ENCODE measurements at regions not wholly inside any gene's neighbourhood (a gene's known extent, or its start where the extent isn't known, plus 50 kb on each side); places are given as distances from the start of the nearest gene placed in this dataset.

DNA sequence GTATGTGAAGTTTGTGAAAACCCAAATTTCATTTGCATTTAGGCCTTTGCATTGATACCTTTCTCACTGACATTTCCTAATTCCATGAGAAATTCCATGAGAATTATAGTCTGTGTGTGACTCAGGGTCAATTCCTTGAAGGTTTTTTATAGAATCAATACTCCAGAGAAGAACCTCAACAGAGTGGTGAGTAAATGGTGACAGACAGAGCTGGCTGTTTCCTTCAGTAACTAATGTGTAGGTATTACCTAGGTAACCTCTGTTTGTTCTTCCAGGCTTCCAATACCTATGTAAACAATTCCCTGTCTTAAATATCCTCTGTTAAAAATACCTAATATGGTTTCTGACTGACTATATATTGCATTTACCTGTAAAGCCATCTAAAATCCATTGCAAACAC is 117.0 kb downstream of the TTC8 start:
- Mint-ChIP-seq H3K27ac (no peak overlapping the region), H3K4me1 (no peaks in the 10 kb centered on the region), H3K9me3 (peaks cover 0 to 19% (median 4%) of the 10 kb centered on the region in 8 donors), H3K36me3 (no peaks in the 10 kb centered on the region), H3K27me3 (peaks cover 6 to 17% of the 10 kb centered on the region in 2 donors), H3K4me3 (no peak overlapping the region)
- intact Hi-C loops (cut with micrococcal nuclease) = no loop called here
- H3K36me3 ChIP-seq (ENCODE audit: insufficient read depth, low read length) = no peaks in the 10 kb centered on the region
- H3K27ac ChIP-seq (ENCODE audit: low read depth, low read length) = no peak overlapping the region
- H3K9me3 ChIP-seq (ENCODE audit: control insufficient read depth in 1 of 2, low read length in 2 of 2) = no peaks in the 10 kb centered on the region
- ChIA-PET CTCF (ENCODE audit: partially characterized antibody) (no interaction called here), POLR2A (ENCODE audit: partially characterized antibody) (no interaction called here)
- peaks cover 3% of the 10 kb centered on the region for H3K27me3 ChIP-seq (ENCODE audit: insufficient read depth, low read length)
- no peak overlapping the region for H3K4me3 ChIP-seq (ENCODE audit: low read length in 2 of 2)
- no peak for DNase-seq
- H3K4me1 ChIP-seq (ENCODE audit: insufficient read depth, low read length) = no peaks in the 10 kb centered on the region

- Histone ChIP-seq H3K27ac (ENCODE audit: low read depth, low read length) (no peak overlapping the region), H3K9me3 (ENCODE audit: control insufficient read depth in 1 of 2, low read length in 2 of 2) (no peaks in the 10 kb centered on the region), H3K27me3 (ENCODE audit: insufficient read depth, low read length) (peaks cover 3% of the 10 kb centered on the region), H3K4me1 (ENCODE audit: insufficient read depth, low read length) (no peaks in the 10 kb centered on the region), H3K36me3 (ENCODE audit: insufficient read depth, low read length) (no peaks in the 10 kb centered on the region), H3K4me3 (ENCODE audit: low read length in 2 of 2) (no peak overlapping the region)
- Mint-ChIP-seq H3K9me3 (peaks cover 5 to 39% (median 19%) of the 10 kb centered on the region in 8 donors), H3K27ac (no peak overlapping the region), H3K4me3 (no peak overlapping the region), H3K27me3 (peaks cover 18 to 27% of the 10 kb centered on the region in 2 donors), H3K4me1 (no peaks in the 10 kb centered on the region), H3K36me3 (peaks cover 0 to 2% of the 10 kb centered on the region in 2 donors)
- intact Hi-C loops (cut with micrococcal nuclease) = no loop called here
- POLR2A ChIA-PET (ENCODE audit: partially characterized antibody) = no interaction called here
- CTCF ChIA-PET (ENCODE audit: partially characterized antibody) = no interaction called here
- no peak for DNase-seq
Observed at GRCh38 chr14:88947646-88948598, 123.5 kb downstream of the TTC8 start.

DNA sequence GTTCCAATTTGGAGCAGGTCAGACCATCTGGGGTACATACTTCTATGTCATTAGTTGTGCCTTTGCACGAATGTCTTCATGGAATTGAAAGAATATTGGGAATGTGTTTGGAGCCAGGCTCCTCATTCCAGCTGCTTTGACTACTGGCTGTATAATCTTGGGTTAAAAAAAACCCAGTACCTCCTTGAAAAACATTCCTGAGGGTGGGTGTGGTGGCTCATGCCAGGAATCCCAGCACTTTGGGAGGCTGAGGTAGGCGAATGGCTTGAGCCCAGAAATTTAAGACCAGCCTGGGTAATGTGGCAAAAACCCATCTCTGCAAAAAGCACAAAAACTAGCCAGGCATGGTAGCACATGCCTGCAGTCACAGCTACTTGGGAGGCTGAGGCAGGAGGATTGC is 125.6 kb downstream of the TTC8 start:
- intact Hi-C loops (cut with micrococcal nuclease) = no loop called here
- peaks cover 7 to 25% (median 16%) of the 10 kb centered on the region in 8 donors for H3K9me3 Mint-ChIP-seq
- H3K27me3 Mint-ChIP-seq = peaks cover 17 to 26% of the 10 kb centered on the region in 2 donors
- H3K4me1 ChIP-seq (ENCODE audit: insufficient read depth, low read length) = no peaks in the 10 kb centered on the region
- ChIA-PET CTCF (ENCODE audit: partially characterized antibody) (no interaction called here), POLR2A (ENCODE audit: partially characterized antibody) (no interaction called here)
- no peaks in the 10 kb centered on the region for H3K27me3 ChIP-seq (ENCODE audit: insufficient read depth, low read length)
- H3K27ac Mint-ChIP-seq = no peak overlapping the region
- no peak overlapping the region for H3K4me3 Mint-ChIP-seq
- H3K27ac ChIP-seq (ENCODE audit: low read depth, low read length) = no peak overlapping the region
- H3K4me3 ChIP-seq (ENCODE audit: low read length in 2 of 2) = no peak overlapping the region
- H3K36me3 Mint-ChIP-seq = peaks cover 0 to 2% of the 10 kb centered on the region in 2 donors
- DNase-seq = no peak
- no peaks in the 10 kb centered on the region for H3K36me3 ChIP-seq (ENCODE audit: insufficient read depth, low read length)
- H3K9me3 ChIP-seq (ENCODE audit: control insufficient read depth in 1 of 2, low read length in 2 of 2) = no peaks in the 10 kb centered on the region
- no peaks in the 10 kb centered on the region for H3K4me1 Mint-ChIP-seq

DNA sequence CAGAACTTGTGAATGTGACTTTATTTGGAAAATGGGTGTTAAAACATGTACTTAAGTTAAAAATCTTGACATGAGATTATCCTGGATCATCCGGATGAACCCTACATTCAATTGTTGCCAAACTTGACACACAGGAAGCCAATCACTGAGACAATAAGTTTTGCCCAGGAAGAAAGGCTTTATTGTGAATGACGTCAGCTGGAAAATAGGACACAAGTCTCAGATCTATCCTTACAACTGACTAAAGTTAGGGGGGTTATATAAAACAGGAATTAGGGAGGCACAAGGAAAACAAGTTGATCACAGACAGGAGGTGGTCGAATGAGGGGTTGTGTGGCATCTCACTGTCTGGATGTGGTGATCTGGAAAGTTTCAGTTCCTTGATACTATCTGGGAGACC is 126.9 kb downstream of the TTC8 start:
- Histone ChIP-seq H3K36me3 (ENCODE audit: insufficient read depth, low read length) (no peaks in the 10 kb centered on the region), H3K27ac (ENCODE audit: low read depth, low read length) (no peak overlapping the region), H3K9me3 (ENCODE audit: control insufficient read depth in 1 of 2, low read length in 2 of 2) (no peaks in the 10 kb centered on the region), H3K27me3 (ENCODE audit: insufficient read depth, low read length) (no peaks in the 10 kb centered on the region), H3K4me1 (ENCODE audit: insufficient read depth, low read length) (no peaks in the 10 kb centered on the region), H3K4me3 (ENCODE audit: low read length in 2 of 2) (no peak overlapping the region)
- Mint-ChIP-seq H3K36me3 (peaks cover 0 to 2% of the 10 kb centered on the region in 2 donors), H3K27me3 (peaks cover 16 to 22% of the 10 kb centered on the region in 2 donors), H3K9me3 (peaks cover 7 to 25% (median 16%) of the 10 kb centered on the region in 8 donors), H3K27ac (no peak overlapping the region), H3K4me1 (no peaks in the 10 kb centered on the region), H3K4me3 (no peak overlapping the region)
- ChIA-PET CTCF (ENCODE audit: partially characterized antibody) (no interaction called here), POLR2A (ENCODE audit: partially characterized antibody) (no interaction called here)
- no peak for DNase-seq
- intact Hi-C loops (cut with micrococcal nuclease) = no loop called here

DNA sequence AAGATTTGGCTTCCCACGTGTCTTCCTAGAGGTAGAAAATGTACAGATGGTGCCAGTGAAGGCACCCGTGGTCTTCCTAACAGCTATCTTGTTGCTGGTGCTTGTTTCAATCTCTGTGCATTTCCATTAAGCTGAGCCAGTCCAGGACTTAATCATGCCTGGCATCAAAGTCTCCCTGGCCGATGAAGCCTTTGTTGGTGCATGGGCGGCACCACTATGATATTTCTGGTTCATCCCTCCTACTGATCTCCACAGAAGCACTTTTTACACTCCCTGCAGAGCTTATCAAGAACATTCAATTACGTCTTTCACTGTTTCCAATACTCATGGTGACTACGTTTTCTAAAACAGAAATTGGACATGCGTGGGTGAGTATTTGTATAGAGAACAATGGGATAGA is 128.4 kb downstream of the TTC8 start:
- Mint-ChIP-seq H3K9me3 (peaks cover 7 to 25% (median 16%) of the 10 kb centered on the region in 8 donors), H3K4me1 (no peaks in the 10 kb centered on the region), H3K27me3 (peaks cover 15 to 21% of the 10 kb centered on the region in 2 donors), H3K4me3 (no peak overlapping the region), H3K36me3 (peaks cover 0 to 2% of the 10 kb centered on the region in 2 donors), H3K27ac (no peak overlapping the region)
- DNase-seq = no peak
- no peaks in the 10 kb centered on the region for H3K4me1 ChIP-seq (ENCODE audit: insufficient read depth, low read length)
- H3K27me3 ChIP-seq (ENCODE audit: insufficient read depth, low read length) = no peaks in the 10 kb centered on the region
- H3K36me3 ChIP-seq (ENCODE audit: insufficient read depth, low read length) = no peaks in the 10 kb centered on the region
- no peak overlapping the region for H3K4me3 ChIP-seq (ENCODE audit: low read length in 2 of 2)
- ChIA-PET CTCF (ENCODE audit: partially characterized antibody) (no interaction called here), POLR2A (ENCODE audit: partially characterized antibody) (no interaction called here)
- intact Hi-C loops (cut with micrococcal nuclease) = no loop called here
- no peak overlapping the region for H3K27ac ChIP-seq (ENCODE audit: low read depth, low read length)
- H3K9me3 ChIP-seq (ENCODE audit: control insufficient read depth in 1 of 2, low read length in 2 of 2) = no peaks in the 10 kb centered on the region

DNA sequence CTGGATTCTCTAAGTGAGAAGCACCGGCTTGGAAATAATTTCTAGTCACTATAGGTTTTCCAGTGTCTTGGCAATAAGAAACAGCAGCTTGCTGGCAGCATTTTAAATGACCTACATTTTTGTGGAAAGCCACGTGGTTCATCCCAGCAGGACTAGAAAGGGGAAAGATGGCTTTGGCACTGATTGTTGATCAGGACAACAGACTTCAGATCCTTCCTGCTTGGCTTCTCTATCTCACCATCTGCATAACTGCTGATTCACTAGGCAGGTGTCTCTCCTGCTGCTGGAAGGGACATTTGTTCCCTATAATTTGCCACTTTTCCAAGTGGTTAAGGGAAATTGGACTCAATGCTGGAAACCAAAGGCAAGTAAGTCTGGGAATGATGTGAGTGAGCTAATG is 131.0 kb downstream of the TTC8 start:
- Histone ChIP-seq H3K4me1 (ENCODE audit: insufficient read depth, low read length) (no peaks in the 10 kb centered on the region), H3K27ac (ENCODE audit: low read depth, low read length) (no peak overlapping the region), H3K27me3 (ENCODE audit: insufficient read depth, low read length) (no peaks in the 10 kb centered on the region), H3K4me3 (ENCODE audit: low read length in 2 of 2) (no peak overlapping the region), H3K9me3 (ENCODE audit: control insufficient read depth in 1 of 2, low read length in 2 of 2) (no peaks in the 10 kb centered on the region), H3K36me3 (ENCODE audit: insufficient read depth, low read length) (no peaks in the 10 kb centered on the region)
- H3K9me3 Mint-ChIP-seq = peaks cover 6 to 25% (median 15%) of the 10 kb centered on the region in 8 donors
- intact Hi-C loops (cut with micrococcal nuclease) = no loop called here
- POLR2A ChIA-PET (ENCODE audit: partially characterized antibody) = no interaction called here
- no peak overlapping the region for H3K4me3 Mint-ChIP-seq
- DNase-seq = no peak
- no peaks in the 10 kb centered on the region for H3K4me1 Mint-ChIP-seq
- H3K36me3 Mint-ChIP-seq = peaks cover 0 to 2% of the 10 kb centered on the region in 2 donors
- CTCF ChIA-PET (ENCODE audit: partially characterized antibody) = no interaction called here
- H3K27ac Mint-ChIP-seq = no peak overlapping the region
- H3K27me3 Mint-ChIP-seq = peaks cover 8 to 16% of the 10 kb centered on the region in 2 donors

GRCh38 chr14:88960496-88960895 is 136.0 kb downstream of the TTC8 start:
- Mint-ChIP-seq H3K9me3 (no peaks in the 10 kb centered on the region), H3K27me3 (peaks cover 10 to 12% of the 10 kb centered on the region in 2 donors), H3K4me1 (no peaks in the 10 kb centered on the region), H3K36me3 (no peaks in the 10 kb centered on the region), H3K4me3 (no peak overlapping the region), H3K27ac (no peak overlapping the region)
- H3K9me3 ChIP-seq (ENCODE audit: control insufficient read depth in 1 of 2, low read length in 2 of 2) = no peaks in the 10 kb centered on the region
- H3K27ac ChIP-seq (ENCODE audit: low read depth, low read length) = no peak overlapping the region
- no peak overlapping the region for H3K4me3 ChIP-seq (ENCODE audit: low read length in 2 of 2)
- H3K4me1 ChIP-seq (ENCODE audit: insufficient read depth, low read length) = no peaks in the 10 kb centered on the region
- POLR2A ChIA-PET (ENCODE audit: partially characterized antibody) = no interaction called here
- CTCF ChIA-PET (ENCODE audit: partially characterized antibody) = no interaction called here
- H3K27me3 ChIP-seq (ENCODE audit: insufficient read depth, low read length) = no peaks in the 10 kb centered on the region
- no peak for DNase-seq
- no peaks in the 10 kb centered on the region for H3K36me3 ChIP-seq (ENCODE audit: insufficient read depth, low read length)
- intact Hi-C loops (cut with micrococcal nuclease) = no loop called here
